NCI-H2227 (cell line): ENCODE measurements at regions not wholly inside any gene's neighbourhood (a gene's known extent, or its start where the extent isn't known, plus 50 kb on each side); places are given as distances from the start of the nearest gene placed in this dataset.
"Not testable (repeated sequence)": the region's sequence is repeated elsewhere in the genome, so short reads cannot be mapped to it uniquely, and the experiment has no call there.

Source experiments
- DNase-seq: peaks from one replicate; lab custom pipeline; 2025; ENCODE audit not compliant: unreplicated experiment; lab: John Stamatoyannopoulos, UW

- DNase-seq: no peak
Observed at GRCh38 chr16:49939495-49939894, 83.6 kb upstream of the ZNF423 start.

- no peak for DNase-seq
Observed at GRCh38 chr16:49940464-49941224, 84.4 kb upstream of the CNEP1R1 start.

GRCh38 chr16:49944221-49944620 is 80.8 kb upstream of the CNEP1R1 start:
- DNase-seq: no peak

- DNase-seq: no peak
Observed at GRCh38 chr16:49947907-49948678, 76.9 kb upstream of the CNEP1R1 start.

- DNase-seq: no peak
Observed at GRCh38 chr16:49951574-49952195, 73.3 kb upstream of the CNEP1R1 start.

DNA sequence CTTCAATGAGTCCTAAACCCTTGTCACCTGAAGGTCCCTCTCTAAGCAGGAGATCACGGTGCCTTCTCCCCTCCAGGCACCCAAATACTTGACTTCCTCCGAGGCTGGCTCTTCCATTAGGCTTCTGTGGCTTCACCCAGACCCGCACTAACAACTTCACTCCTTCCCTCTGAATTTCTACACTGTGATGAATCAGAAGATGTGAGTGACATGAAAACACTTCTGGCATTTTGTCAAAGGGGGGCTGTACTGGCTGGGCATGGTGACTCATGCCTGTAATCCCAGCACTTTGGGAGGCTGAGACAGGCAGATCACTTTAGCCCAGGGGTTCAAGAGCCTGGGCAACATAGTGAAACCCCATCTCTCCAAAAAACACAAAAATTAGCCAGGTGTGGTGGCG is 72.6 kb upstream of the CNEP1R1 start:
- DNase-seq: no peak

DNA sequence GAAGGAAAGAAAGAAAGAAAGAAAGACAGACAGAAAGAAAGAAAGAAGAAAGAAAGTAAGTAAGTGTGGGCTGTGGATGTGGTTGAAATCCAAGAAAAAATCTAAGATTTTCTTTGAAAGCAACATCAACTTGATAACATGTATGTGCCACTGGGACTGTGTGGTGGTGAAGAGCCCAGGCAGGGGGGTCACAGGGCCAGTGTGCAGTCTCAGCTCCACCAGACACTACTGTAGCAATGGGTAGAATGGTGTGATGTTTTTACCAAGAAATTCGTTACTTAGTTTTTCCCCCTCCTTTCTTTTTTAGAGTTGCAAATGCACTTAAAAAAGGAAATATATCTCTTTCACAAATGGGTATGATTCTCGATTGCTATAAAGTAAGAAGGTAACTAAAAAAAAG is 71.9 kb upstream of the CNEP1R1 start:
- no peak for DNase-seq

- DNase-seq: no peak
Observed at GRCh38 chr16:49955858-49956257, 69.2 kb upstream of the CNEP1R1 start.

DNA sequence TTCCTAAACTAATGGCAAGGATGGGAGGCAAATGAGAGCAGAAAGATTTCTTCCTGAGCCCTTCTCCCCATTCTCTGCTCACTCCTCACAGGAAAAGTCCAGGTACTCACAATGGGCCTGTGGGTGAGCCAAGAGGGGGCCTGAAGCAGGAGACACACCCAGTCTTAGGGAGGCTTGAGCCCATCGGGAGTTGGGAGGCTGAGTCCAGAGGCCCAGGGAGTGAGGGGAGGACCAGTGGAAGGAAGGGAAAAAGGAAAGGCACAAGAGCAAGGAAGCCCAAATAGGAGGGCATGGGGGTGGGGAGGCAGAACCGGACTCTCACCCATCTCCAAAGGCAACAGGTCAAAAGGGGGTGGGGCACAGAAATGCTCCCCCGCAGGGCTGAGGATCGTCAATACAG is 68.1 kb upstream of the CNEP1R1 start:
- no peak for DNase-seq

- DNase-seq: no peak
Observed at GRCh38 chr16:49958448-49958847, 66.6 kb upstream of the CNEP1R1 start.

DNA sequence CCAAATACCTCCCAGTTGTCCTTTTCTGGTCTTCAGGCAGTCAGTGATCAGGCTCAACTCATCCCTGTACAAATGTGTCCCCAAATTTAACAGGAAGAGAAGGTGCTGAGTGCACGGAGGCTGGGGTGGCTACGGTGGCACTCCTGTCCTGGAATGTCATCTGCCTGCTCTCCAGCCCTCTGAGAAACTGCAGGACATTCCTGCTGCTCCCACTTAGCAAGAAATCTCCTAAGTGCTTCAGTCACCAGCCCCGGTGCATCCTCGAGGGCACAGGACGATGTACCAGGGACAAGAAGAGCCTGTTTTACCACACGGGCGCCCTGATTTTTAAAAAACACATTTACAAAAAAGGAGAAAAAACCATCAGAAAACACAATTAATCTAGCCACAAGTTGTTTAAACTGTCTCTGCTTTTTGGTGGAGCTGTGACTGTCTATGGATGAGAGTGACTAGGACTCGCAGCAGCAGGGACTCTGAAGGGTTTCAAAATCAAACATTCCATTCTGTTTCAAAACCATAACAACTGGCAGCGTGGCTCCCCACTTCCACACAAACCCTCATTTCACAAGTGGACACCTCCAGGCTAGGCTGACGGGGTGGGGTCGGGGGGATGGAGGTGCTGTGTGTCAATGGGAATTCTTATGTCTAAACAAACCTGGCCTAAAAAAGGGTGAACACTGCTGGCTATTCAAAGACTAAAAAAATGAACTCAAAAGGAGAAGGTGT is 65.3 kb upstream of the CNEP1R1 start:
- no peak for DNase-seq

GRCh38 chr16:49961089-49961488 is 63.9 kb upstream of the CNEP1R1 start:
- no peak for DNase-seq

- not testable (repeated sequence) for DNase-seq
Observed at GRCh38 chr16:49962566-49962965, 62.5 kb upstream of the CNEP1R1 start.

- DNase-seq: no peak
Observed at GRCh38 chr16:49964316-49964715, 60.7 kb upstream of the CNEP1R1 start.

GRCh38 chr16:49964973-49965372 is 60.1 kb upstream of the CNEP1R1 start:
- DNase-seq: no peak

GRCh38 chr16:49967012-49967559 is 57.9 kb upstream of the CNEP1R1 start:
- no peak for DNase-seq

DNA sequence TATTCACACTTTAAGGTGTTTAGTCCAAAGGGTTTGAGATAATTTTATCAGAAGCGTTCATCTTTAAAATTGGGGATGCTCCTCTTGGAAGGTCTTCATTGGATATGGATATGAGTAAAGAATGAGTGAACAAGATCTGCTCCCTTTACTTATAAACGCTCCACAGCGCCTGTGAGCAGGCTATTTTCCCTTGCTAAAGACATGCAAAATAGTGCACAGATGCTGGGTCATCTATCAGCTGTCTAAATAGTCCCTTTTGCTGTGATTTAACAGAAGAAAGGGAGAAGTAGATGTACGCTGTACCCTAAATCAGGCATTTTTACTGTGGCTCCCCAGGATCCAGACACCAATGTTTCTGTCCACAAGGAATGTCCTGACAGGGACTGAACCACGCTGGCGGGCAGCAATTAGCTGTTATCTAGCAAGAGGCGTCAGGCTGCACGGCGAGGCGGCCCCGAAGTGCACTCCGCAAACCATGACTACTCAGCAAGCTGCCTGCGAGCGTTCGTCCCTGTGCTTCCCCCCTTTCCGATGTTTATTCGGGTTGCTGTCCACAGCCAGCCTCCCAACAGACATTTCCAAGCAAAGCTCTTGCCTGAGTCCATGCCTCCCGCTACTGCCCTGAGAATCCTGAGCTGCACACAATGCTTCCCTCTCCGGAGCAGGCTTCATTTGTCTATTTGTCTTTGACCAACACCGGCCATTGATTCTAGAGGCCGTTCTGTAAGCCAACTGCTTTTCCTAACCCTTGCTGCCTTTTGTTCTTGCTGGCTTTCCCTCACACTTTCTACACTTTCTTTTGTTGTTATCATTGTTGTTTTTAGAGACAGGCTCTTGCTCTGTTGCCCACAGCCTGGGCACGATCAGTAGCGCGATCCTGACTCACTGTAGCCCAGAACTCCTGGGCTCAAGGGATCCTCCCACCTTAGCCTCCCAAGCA is 55.7 kb upstream of the CNEP1R1 start:
- peak; percentile 44 for DNase-seq

DNA sequence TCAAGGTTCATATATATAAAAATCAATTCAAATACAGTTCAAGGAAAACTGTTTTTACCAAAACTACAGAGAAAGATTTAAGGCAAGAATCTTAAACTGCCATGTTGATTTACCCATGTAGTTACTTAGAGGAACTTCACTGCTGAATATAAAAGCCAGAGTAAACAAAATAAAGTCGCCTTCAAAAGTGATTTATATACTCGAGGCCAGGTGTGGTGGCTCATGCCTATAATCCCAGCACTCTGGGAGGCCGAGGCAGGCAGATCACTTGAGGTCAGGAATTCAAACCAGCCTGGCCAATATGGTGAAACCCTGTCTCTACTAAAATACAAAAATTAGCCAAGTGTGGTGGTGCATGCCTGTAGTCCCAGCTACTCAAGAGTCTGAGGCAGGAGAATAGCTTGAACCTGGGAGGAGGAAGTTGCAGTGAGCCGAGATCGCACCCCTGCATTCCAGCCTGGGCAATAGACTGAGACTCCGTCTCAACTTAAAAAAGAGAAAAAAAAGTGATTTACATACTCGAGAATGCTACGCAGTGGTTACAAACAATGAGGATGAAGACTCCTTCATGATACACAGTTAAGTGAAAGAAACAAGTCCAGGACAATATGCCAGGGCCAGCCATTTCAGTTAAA is 54.1 kb upstream of the CNEP1R1 start:
- no peak for DNase-seq

DNA sequence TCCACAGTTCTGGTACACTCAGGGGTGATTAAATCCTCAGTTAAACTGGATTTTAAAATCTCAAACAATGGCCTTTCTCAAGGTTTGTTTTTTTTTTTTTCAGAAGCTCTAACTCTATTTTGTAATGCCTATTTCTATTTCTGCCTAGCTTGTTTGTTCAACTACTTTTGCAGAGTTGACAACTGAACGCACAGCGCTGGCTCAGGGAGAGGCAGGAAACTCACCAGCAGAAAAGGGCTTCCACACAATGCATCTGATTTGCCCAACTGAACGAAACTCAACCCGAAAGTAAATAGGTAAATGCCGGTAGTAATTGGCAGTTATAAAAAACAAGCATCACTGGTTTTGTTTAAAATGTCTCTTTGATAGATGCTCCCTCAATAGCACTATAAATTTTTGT is 52.7 kb upstream of the CNEP1R1 start:
- no peak for DNase-seq

DNA sequence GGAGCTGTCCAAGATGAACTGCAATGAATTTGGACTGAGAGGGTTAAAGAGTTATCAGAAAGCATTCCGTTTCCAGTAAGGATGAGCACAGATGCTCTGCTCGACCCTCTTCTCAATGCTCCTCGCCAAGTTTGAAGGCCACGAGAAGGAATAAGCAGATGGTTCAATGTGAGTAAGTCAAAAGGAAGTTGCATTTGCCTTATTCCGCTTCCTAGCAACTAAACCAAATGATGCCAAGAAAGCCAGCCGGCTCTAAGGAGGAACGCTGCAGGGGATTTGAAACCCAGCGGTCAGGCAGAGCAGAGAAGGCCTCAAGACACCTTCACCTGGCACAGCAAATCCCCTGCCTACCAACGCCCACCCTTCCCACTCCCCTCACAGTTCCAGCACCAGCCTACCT is 52.1 kb upstream of the CNEP1R1 start:
- no peak for DNase-seq
